ENCODE measurements at regions not wholly inside any gene's neighbourhood (a gene's known extent, or its start where the extent isn't known, plus 50 kb on each side); places are given as distances from the start of the nearest gene placed in this dataset.

DNA sequence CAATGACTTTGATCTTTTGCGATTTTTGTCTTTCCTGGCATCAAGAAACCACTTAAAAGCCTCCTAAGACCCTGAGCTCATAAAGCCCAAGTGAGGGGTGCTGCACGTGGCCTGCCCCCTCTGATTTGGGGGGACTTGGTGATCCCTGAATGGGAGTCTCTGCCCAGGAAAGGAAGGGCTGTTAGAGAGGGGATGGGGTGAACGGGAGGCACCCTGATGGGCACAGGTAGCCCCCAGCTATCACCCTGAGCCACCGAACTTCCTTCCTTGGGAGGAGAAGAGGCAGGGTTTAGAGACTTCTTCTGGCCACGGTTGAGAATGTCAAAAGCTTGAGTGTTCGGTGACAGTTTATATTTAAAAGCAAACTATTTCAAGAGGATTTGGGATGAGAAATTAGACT, 305.5 kb downstream of the ZNF536 start:
- DNase-seq = no peak

DNA sequence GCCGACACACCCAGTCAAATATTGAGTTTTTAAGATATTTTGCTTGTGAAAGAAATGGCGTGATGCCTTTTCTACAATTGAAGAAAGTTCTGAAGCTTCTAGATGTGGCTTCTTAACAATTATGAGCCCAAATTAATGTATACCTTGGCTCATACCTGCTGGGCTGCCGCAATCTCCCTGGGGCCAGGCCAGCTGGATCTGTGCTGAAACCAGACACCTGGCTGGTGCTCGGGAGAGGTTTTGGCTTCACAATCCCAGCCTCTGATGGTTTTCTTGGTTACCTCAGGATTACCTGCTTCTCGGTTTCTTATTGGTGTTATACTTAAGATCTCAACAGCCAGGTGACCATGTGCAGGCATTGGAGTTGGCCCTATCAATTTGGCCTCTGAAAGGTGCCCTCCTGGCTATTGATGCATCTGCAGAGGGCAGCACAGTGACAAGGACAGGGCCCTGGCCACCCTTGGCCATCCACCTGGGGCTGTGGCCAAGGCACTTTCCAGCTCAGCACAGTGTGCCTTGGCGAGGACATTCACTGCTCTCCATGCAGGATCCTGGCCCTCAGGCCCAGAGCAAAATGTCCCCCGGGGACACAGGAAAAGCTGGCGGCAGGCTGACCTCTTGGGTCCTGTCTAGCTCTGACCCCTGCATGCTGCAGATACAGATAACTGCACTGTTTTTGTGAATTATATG, 305.0 kb downstream of the ZNF536 start:
- no peak for DNase-seq

DNA sequence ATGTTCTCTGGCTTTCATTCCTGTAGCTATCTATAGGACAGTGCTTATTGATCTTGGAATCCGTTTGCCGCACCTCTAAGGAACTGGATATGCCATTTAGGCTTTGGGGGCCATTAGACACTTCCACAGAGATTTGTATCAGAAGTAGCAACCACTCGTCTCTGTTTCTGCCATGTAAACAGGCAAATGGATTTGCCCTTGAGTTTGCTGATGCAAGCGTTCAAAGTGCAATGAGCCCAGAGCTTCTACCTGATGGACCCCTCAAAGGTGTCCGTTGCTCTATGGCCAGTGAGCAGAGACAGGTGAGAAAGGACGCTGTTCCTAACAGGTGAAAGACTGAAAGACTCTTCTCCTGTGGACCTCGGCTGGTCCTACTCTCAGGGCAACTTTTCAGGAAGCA, 302.9 kb downstream of the ZNF536 start:
- DNase-seq = no peak

DNA sequence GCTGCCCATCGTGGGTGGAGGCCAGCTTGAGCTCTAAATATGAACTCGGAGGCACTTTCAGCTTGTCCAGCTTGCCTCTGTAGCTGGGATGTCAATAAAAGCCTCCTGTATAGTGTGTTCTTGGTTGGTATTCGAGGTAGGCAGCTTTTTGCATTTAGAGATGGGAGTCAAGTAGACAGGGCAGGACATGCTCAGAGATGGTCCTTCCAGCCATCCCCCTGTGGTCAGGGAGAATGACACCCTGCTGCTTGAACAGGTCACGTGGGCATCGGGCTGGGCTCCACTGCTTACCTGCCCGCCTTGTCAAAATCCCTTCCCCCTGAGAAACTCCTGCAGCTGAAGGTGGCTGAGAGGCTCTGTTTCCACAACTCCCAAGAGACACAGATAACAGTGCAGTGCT, 302.5 kb downstream of the ZNF536 start:
- no peak for DNase-seq

DNA sequence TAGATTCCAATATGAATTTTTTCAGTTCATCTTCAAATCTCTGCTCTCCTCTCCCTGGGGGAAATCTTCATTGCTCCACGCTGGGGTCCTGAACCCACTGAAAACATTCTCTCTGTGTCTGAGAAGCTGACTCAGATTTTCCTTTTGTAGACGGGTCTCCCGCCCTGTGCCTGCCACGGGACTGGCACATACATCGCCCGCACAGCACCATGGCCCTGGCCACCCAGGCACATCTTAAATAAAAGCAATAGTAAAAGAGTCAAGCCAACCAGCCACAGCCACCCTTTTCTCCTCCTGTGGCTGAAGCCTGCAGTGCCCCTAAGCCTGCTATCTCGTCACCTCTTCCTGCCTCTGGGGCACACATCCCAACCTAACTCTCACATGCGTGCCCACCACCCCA, 301.2 kb downstream of the ZNF536 start:
- DNase-seq = no peak

DNA sequence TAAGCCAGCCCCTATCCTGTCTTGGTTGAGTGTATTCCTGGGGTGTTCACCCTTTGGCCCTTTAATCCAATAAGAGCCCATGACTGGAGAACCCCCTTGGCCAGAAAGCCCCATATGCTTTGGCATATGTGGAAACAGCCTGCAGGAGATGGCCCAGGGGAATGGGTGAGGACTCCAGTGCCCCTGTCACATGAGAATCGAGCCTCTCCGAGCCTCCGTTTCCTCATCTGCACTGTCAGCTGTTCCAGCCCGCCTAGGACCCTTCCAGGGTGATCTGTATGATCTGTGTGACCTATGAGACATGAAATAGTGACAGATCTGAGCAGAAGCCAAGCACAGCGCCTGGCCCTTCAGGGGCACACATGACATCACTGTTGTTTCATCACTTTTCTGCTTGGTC, 300.7 kb downstream of the ZNF536 start:
- no peak for DNase-seq

DNA sequence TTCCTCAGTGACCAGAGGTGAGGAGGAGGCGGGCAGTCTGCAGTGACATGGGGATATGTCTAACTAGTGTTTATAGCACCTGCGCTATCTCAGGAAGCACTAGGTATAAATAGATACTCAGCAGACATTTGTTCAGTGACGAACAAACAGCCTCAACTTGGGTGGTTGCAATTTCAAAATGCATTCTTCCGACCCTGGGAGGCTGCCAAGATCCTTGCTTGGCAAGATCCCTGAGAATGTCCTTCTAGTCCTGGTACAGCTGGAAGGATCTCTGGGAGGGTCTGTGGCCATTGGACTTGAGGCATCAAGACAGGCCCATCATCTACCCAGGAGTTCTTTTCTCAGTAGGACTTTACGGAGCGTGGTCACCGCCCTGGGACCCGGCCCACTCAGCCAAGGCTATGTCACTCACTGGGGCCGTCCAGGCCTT, 299.5 kb downstream of the ZNF536 start:
- DNase-seq = no peak

DNA sequence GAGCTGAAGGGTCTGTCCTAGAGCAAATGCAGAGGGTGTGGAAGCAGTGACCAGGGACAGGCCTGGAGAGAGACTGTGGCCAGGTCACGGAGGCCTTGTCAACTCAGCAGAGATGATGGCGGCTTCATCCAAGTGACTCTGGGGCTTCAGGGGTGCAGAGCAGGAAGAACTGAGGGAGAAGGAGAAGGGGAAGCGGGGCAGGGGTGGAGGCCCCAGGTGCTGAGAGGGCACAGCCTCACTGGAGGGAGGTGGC, 299.1 kb downstream of the ZNF536 start:
- no peak for DNase-seq

DNA sequence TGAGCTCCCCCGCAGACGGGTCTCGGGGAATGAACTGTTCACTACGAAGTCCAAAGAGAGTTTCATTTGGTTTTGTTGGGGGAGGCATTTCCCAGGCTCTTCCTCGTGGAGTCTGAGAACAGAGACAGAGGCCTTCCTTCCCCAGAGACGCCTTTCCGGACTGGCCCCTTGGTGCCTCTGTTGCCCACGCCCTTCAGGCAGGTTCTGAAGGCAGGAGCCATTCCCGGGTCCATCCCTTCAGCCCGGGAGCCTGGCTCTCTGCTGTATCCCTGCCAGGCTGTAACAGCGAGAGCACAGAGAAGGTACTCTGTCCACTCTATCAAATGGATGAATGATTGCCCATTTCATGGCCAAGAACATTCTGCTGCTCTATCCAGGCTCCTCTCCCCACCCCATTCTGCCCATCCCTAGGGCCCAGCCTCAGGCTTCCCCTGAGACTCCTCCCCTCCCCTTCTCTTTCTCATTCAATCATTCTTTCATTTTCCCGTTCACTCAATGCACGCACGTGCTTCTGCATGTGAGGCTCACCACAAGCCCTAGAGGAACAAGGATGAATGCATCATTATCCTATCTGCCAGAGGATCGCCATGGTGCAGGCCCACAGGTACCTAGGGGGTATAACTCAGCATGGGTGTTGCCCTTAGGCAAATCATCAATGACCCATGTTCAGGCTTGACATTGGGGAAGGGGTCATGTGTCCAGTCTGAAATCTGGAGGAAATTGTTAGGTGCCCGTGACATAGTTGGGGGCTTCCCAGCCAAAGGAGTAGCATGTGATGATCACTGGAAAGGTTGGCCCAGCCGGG, 298.6 kb downstream of the ZNF536 start:
- DNase-seq = no peak

DNA sequence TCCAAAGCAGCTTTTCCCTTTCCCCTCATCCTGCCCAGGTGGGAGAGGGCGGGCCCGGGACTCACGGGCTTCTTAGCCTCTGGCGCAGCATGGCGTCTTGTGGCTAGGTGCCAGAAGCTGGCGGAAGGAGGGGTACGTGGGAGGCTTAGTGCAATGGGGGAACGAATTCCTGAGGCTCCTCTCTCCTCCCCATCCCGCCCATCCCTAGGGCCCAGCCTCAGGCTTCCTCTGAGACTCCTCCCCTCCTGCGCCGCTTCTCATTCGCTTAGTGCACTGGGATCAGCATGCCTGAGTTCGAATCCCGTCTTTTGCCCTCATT, 297.8 kb downstream of the ZNF536 start:
- no peak for DNase-seq

DNA sequence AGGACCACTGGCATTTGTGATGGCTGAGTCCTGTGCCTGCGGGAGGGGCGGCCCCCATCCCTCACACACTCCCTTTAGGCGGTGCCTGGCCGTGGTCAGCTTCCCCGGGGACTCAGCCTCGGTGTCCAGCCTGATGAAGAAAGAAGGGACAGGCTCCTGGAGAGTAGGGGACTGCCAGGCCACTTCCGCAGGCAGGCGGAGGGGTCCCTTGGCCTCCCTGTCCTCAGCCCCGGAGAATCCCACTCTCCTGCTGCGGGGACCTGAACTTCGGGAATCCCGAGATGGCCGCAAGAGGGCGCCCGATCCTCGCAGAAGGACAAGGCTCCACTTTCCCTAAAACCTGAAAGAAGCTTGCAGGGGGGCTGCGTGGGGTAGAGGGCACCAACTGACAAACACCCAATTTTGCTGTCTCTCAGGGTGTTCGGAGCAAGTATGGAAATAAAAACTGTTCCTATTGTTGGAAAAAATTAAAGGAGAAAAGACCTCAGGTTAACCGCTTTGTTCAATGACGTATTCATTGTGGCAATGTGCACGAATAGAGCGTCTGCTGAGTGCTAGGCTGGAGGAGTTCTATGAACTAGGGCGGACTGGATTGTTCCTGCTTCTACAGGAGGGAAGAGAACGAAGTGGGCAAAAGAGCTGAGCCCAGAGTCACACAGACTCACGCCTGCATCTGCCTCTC, 297.3 kb downstream of the ZNF536 start:
- DNase-seq = peak in 3 of 5 experiments; percentile 15 to 31 (median 24)

DNA sequence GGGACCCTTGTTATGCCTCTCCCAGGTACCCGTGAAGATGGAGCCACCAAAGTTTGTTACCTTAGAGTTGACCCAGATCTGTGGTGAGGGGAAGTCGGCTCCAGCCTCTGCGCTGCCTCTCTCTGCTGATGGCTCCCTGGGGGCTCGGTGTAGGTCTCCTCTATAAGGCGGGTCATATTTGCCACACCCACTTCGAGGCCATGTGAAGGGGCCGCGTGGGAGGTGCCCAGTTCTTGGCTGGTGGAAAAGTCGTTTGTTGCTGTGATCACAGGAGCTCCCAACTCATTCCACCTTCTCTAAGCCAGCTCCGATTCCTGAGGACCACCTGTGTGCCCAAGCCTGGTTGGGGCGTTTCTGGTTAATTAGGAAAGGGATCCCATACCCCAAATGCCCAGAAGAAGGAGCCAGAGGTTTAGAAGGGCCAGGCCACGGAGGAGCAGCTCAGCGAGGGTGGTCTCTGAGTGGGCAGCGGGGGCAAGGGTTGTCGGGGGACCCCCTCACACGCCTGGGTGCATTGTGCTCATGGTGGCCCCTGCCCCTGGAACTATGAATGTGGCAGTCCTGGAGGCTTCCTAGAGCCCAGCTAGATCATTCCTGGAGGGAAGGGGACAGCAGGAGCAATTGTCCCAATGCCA, 296.5 kb downstream of the ZNF536 start:
- DNase-seq = no peak

DNA sequence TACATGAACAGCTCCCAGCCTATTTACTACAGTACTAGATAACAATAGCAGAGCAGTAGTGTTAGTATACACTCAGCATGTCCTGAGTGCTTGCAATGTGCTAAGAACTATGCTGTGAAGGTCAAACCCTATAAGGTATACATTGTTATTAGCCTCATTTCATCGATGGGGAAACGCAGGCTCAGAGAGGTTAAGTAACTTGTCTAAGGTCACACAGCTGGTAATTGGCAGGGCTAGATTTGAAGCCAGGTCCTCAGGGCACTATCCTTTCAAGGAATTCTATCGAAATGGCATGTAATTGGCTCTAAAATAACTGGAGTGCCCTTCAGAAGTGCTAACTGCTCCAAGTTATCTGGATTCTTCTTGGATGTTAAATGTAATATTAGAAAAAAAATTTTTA, 295.6 kb downstream of the ZNF536 start:
- no peak for DNase-seq

DNA sequence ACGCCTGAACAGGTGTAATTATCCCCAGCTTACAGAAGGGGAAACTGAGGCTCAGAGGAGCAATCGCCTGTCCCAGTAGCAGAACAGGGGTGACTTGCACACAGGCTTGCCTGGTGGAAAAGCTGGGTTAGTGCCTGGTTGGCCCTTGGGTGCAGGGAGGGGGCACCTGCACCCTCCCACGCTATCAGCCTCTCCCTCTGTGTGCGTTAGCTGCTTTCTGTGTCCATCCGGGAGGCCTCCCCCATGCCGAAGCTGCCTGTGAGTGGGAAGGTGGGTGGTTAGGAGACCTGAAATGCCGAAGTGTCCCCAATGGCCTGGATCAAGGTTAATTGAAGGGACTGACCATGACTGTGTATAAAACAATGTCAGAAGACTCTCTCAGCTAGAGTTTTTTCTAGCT, 295.0 kb downstream of the ZNF536 start:
- DNase-seq = no peak

DNA sequence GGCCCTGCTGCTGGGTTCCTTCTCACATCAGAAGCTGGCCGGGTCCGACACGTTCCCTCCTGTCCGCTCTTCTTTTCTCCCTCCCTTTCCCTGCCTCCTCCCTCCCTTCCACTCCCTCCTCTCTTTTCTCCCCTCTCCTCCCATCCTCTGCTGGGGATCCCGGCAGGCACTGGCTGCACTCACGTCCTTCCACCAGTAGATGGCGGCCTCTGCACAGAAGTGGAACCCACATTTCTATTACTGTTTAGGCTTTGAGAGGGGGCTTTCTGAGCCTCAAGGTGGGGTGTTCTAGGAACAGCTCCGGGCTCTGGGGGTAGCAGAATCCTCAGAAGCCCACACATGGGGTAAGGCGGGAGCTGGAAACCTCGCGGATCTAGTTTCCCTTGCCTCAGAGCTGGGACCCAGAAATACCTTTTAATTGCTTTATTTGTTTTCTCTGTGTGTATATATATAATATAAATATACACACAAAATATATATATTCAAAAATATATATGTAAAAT, 294.2 kb downstream of the ZNF536 start:
- DNase-seq = peak in 2 of 5 experiments; percentile 5 to 13

DNA sequence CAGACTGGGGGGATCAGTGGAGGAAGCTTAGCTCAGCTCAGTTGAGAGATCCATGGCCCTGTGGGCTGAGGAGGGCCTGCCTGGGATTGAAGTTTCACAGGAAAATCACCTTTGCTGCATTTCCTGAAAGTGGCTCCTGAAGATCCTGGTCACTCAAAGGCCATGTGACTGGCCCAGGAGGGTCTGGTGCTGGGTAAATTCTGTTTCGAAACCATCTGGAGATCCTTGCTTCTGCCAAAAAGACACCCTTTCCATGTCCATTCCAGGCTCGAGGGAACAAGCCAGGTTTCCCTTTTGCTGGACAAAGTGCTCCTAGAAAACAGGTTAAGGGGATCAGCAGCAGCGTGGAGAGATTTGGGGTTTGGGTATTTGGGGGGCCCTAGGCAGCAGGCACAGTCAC, 293.3 kb downstream of the ZNF536 start:
- no peak for DNase-seq

DNA sequence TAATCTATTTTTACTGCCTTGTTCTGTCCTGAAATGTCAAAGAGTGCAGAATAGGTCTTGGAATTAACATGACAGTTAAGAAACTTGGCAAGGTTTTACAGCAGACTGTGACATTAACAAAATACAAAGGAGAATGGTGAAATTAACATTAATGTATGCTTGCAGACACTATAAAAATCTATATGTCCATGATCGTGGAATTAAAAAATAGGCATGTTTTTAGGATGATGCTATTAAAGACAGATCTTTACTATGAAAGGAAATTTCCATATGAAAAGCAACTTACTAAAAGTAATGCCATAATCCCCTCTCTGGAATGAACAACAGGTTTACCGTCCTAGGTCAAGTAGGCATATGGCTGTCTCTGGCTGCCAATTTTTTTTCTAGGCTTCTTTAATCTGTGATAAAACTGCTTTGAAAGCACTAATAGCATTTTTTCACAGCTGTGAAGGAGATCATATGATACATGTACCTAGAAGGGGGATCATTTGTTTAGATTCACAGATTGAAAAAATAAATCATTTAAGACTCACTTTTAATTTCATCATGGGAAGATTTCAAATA, 291.5 kb downstream of the ZNF536 start:
- no peak for DNase-seq

DNA sequence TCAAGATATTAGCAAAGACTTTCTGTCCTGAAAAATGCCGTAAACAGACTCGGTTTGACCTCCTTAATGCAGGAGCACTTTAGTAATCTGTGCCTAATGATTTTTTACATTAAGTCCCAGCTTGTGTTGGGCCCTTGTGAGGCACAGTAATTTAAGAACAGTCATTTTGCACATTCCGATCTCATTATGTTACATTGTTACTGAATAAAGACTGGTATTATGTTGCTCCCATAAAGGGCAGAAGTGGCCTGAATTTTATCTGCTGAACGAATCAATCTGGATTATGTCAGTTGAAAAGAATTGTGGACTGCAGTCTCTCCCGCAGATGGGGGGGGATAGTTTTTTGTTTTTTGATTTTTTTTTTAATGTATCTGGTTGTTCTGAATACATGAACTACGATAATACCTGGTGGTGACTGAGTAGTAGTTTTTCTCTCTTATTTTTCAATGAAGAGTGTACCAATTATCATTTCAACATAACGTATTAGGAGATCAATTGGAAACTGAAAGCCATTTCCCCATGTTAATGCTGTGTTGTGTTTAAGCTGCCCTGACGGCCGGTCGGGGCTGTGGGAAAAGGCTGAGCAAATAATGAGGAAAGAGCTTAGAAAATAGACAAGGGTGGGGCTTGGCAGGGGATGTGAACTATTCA, 290.2 kb downstream of the ZNF536 start:
- no peak for DNase-seq

DNA sequence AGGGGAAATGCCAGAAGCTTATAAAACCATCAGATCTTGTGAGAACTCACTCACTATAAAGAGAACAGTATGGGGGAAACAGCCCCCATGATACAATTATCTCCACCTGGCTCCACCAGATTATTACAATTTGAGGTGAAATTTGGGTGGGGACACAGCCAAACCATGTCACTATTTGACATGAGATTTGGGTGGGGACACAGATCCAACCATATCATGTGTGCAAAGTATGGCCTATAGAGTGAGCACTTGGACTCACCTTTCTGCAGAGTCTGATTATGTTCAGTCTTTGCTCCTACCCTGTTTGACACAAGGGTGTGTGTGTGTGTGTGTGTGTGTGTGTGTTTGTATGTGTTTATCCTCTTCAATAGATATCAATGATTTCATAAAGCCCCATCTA, 287.5 kb downstream of the ZNF536 start:
- no peak for DNase-seq

DNA sequence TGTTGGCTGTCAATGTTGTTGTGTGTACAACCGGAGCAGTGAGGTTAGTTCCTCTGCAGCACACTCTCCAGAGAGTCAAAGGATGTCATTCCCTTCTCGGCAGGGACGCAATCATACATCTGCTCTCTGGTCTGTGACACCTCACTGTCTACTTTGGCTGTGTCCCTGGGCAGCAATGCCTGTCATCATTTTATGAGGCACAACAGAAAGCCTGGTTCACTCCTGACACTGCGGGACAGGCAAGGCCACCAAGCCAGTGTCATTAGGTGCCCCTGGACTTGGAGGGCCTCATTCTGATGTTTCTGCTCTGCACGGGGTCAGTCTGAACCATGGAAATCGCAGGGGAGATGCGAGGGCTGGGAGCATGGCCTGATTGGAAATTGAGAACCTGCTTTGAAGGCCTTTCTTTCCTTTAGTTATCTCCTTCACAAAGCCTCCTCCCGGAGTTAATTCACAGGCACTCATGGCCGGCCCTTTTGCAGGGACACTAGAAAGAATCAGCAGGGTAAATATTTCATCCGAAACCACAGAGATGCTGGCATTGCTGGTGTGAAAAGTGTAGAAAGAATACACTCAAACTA, 284.4 kb downstream of the ZNF536 start:
- DNase-seq = no peak

DNA sequence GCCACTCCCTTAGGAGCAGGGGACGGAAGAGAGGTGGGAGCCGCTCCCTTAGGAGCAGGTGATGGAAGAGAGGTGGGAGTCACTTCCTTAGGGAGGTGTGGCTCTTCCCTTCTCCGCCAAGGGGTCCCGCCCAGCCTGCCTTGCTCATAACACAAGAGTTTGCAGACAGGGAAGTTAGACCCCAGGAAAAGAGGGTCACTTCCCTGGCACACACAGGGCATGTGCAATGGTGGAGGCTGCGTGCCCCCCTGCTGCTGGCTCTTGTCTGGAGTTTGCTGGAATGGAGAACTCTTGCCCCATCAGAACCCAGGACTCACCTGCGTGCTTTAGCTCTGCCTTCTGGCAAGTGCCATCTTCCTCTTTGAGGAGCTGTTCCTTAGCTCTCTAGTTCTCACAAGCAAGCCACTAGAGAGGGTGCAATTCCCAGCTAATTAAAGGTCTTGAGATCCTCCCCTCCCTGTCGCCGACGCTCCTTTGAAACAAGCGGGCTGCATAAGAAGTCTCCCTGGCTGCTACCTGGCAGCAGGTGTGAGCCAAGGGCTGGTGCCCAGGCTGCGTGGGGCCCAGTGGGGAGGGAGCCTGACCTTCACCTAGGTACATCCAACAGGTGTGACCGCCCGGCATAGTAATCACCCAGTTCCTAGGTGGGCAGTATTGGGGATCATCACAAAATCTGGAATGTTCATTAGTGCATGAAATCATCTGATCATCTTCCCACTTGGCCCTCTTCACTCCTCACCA, 281.6 kb downstream of the ZNF536 start:
- no peak for DNase-seq

DNA sequence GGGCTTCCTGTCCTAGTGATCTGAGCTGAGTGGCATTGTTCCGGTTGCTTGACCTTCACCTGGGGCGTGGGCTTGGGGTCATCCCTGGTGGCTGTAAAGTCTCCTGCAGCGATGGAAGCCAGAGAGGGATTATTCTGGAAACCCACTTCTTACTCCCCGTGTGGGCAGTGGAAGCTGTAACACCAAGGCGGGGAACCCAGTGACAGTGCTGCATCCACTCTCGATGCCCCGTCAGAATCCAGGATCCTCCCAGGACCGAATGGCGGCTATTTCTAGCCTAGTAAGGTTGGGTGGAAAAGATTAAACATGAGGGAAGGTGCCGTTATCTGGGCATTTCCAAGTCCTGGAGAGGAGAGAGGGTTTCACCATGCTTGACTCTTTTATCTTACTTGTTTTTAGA, 280.6 kb downstream of the ZNF536 start:
- DNase-seq = no peak
